ENCODE measurements at regions not wholly inside any gene's neighbourhood (a gene's known extent, or its start where the extent isn't known, plus 50 kb on each side); places are given as distances from the start of the nearest gene placed in this dataset.
"Not testable (repeated sequence)": the region's sequence is repeated elsewhere in the genome, so short reads cannot be mapped to it uniquely, and the experiment has no call there.

DNA sequence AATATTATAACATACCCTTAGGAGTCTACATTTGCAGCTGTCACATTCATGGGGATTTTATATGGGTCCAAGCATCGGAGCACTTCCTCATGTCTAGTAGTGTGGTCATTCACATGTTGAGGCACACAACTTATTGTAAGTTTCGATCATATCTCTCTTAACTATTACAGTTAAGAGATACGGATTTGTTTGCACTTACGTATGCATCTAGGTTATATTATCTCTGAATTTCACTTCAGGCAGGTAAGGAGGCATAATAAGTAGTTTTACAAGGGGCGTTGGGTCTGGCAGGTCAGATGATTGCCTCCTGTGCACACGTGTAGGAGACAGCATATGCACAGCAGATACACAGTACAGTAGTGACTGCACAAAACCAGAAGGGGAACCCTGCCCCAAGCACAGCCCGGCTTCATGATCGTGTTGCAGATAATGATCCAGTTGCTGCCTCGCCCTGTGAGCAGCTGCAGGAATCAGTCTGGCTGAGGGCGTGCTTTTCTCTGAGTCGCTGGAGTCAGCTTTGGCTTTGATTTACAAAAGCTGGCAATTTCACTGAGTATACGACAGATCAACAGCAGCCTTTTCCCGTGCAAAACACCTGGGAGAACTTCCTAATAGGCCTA is 302.9 kb upstream of the GATB start:
- peaks cover 6% of the 10 kb centered on the region for H3K9me3 Mint-ChIP-seq
- H3K36me3 Mint-ChIP-seq (ENCODE audit: low read depth) = no peaks in the 10 kb centered on the region
- H3K4me3 Mint-ChIP-seq = no peak overlapping the region
- peaks cover 29% of the 10 kb centered on the region for H3K4me1 Mint-ChIP-seq
- TF ChIP-seq, protein P1, sequence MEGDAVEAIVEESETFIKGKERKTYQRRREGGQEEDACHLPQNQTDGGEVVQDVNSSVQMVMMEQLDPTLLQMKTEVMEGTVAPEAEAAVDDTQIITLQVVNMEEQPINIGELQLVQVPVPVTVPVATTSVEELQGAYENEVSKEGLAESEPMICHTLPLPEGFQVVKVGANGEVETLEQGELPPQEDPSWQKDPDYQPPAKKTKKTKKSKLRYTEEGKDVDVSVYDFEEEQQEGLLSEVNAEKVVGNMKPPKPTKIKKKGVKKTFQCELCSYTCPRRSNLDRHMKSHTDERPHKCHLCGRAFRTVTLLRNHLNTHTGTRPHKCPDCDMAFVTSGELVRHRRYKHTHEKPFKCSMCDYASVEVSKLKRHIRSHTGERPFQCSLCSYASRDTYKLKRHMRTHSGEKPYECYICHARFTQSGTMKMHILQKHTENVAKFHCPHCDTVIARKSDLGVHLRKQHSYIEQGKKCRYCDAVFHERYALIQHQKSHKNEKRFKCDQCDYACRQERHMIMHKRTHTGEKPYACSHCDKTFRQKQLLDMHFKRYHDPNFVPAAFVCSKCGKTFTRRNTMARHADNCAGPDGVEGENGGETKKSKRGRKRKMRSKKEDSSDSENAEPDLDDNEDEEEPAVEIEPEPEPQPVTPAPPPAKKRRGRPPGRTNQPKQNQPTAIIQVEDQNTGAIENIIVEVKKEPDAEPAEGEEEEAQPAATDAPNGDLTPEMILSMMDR (IDR thresholded peaks at IDR 0.05) = no peak
- peak; percentile 25 for DNase-seq
- H3K27ac Mint-ChIP-seq = peak overlapping the region; percentile 78
- peaks cover 7% of the 10 kb centered on the region for H3K27me3 Mint-ChIP-seq (ENCODE audit: low read depth, poor library complexity)

DNA sequence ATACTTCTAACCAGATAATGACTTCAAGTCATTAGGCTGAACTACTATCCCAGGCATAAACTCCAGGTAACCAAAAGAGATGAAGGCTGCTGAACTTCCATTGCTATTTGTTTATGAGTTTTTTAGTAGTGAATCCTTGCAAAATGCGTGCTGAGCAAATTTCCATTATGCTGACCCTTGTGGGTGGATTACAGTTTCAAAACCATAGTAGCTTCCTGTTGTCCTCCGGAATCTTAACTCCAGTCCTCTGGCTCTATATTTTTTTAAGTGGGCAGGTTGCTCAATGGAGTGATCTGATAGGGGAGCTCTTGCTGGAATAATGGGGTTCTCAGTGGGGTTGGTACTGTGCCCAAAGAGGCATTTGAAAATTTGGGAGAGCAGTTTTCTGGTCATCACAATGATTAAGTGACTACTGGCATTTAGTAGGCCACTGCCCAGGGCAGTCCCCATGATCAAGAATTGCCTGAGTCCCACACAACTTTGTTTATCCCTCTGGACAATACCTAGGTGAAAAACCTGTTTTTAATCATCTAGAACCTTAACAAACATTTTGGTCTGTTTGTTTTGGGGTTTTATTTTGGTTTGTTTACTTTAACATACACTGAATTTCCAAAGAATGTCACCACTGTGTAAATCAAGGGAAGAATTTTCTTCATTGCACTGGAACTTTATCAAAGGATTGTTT is 302.3 kb upstream of the GATB start:
- Mint-ChIP-seq H3K27ac (no peak overlapping the region), H3K27me3 (ENCODE audit: low read depth, poor library complexity) (peaks cover 7% of the 10 kb centered on the region), H3K4me1 (peaks cover 29% of the 10 kb centered on the region), H3K36me3 (ENCODE audit: low read depth) (peaks cover 5% of the 10 kb centered on the region), H3K9me3 (peaks cover 13% of the 10 kb centered on the region), H3K4me3 (no peak overlapping the region)
- TF ChIP-seq, protein P1 (IDR thresholded peaks at IDR 0.05) = no peak
- DNase-seq = no peak

DNA sequence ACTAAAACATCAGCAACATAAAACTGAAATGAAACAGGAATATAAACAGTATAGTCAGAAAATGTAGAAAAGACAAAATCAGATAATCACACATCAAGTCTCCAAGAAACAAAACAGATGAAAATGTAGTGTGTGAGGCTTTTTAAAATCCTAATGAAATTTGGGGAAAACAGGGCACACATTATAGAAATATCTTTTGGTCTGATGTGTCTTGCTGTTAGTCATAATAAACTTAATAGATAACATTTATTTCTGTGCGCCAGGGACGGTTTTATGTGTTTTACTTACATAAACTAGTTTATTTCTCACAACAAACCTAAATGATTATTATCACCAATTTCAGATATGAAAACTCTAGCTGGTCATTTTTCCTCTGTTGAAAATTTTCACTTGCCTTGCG is 293.9 kb upstream of the GATB start:
- no peak overlapping the region for H3K27ac Mint-ChIP-seq
- peaks cover 41% of the 10 kb centered on the region for H3K9me3 Mint-ChIP-seq
- peaks cover 18% of the 10 kb centered on the region for H3K36me3 Mint-ChIP-seq (ENCODE audit: low read depth)
- H3K27me3 Mint-ChIP-seq (ENCODE audit: low read depth, poor library complexity) = peaks cover 10% of the 10 kb centered on the region
- TF ChIP-seq, protein P1 (IDR thresholded peaks at IDR 0.05) = no peak
- no peak overlapping the region for H3K4me3 Mint-ChIP-seq
- DNase-seq = no peak
- no peaks in the 10 kb centered on the region for H3K4me1 Mint-ChIP-seq

DNA sequence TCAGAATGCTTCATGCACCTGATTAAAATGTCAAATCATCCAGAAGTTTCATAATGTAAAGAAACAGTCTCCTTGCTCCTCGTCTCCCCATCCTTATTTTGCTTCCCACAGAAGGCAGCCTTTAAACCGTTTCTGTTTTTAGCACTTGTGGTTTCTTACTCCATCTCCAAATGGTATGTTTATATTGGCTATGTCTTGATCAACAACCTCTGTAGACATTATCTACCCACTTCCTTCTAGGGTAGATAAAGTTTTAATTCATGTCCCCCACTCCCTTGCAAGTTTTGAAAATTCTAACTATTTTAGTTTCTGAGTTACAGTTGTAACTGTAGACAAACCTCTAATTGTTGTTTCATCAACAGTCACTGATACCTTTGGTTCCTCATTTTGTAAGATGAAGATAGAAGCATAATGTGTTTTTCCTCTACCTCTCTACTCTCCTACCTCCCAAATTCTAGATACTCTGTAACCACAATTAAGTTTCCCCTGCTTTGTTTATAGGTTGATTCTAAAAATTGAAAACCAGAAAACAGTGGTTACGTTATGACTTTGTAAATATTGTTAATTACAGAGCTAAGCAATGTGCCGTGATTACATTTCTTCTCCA is 291.7 kb upstream of the GATB start:
- H3K4me3 Mint-ChIP-seq = no peak overlapping the region
- no peak overlapping the region for H3K27ac Mint-ChIP-seq
- peaks cover 23% of the 10 kb centered on the region for H3K9me3 Mint-ChIP-seq
- peaks cover 8% of the 10 kb centered on the region for H3K36me3 Mint-ChIP-seq (ENCODE audit: low read depth)
- no peak for DNase-seq
- H3K4me1 Mint-ChIP-seq = no peaks in the 10 kb centered on the region
- peaks cover 13% of the 10 kb centered on the region for H3K27me3 Mint-ChIP-seq (ENCODE audit: low read depth, poor library complexity)
- TF ChIP-seq, protein P1 (IDR thresholded peaks at IDR 0.05) = no peak

DNA sequence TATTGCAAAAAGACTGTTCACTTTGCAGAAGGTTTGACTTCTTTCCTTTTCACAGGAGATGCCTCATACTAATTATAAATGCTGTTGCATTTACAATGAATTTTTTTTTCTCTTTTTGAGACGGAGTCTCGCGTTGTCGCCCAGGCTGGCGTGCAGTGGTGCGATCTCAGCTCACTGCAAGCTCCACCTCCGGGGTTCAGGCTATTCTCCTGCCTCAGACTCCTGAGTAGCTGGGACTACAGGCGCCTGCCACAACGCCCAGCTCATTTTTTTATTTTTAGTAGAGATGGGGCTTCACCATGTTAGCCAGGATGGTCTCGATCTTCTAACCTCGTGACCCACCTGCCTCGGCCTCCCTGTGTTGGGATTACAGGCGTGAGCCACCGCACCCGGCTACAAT is 290.5 kb upstream of the GATB start:
- H3K36me3 Mint-ChIP-seq (ENCODE audit: low read depth); DNase-seq; H3K4me1 Mint-ChIP-seq; H3K4me3 Mint-ChIP-seq; H3K27ac Mint-ChIP-seq: not testable (repeated sequence)
- H3K27me3 Mint-ChIP-seq (ENCODE audit: low read depth, poor library complexity) = peaks cover 17% of the 10 kb centered on the region
- peaks cover 10% of the 10 kb centered on the region for H3K9me3 Mint-ChIP-seq

DNA sequence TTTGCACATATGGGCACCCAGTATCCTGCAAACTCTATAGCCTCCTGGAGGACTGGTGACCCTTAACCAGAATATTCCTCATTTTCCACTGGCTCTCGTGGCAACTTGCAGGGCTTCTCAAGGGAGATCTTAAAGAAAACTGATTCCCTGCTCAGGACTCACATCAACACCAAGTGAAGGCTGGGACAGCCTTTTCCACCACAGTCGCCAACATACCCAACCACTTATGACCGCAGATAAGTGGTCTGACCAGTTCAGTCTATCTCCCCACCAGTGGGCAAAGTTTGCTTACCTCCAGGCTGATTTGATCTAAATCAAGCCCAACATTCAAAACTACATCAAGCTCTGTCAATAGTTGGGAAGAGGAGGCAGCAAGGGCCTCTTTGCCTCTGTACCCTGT is 289.3 kb upstream of the GATB start:
- Mint-ChIP-seq H3K4me3 (no peak overlapping the region), H3K27me3 (ENCODE audit: low read depth, poor library complexity) (peaks cover 25% of the 10 kb centered on the region), H3K9me3 (no peaks in the 10 kb centered on the region), H3K36me3 (ENCODE audit: low read depth) (no peaks in the 10 kb centered on the region), H3K4me1 (peaks cover 7% of the 10 kb centered on the region), H3K27ac (no peak overlapping the region)
- TF ChIP-seq, protein P1 (IDR thresholded peaks at IDR 0.05) = no peak
- DNase-seq = no peak

All from nephron progenitor cell (in vitro differentiated cells).